Lung (tissue), 11 donors: ENCODE measurements at regions not wholly inside any gene's neighbourhood (a gene's known extent, or its start where the extent isn't known, plus 50 kb on each side); places are given as distances from the start of the nearest gene placed in this dataset.

Experiments used
- ATAC-seq: fragments of 200-7000 bp; cut with Tn5 transposase; one replicate; pipeline ENCODE4 v1.9.1; 2020; ENCODE audit warnings: moderate number of reproducible peaks; ENCODE audit not compliant: insufficient read depth, low FRiP score
- DNase-seq, 3 donors: peaks; one replicate each; pipeline ENCODE4 v3.0.0-alpha.2; 2013 to 2017
- H3K27ac ChIP-seq, 2 donors: one replicate each; pipeline ENCODE4 v1.5.1; 2013; ENCODE audit warnings: mild to moderate bottlenecking in 2 of 2, moderate library complexity in 2 of 2, control low read depth in 1 of 2, inconsistent platforms in 1 of 2, low read depth in 1 of 2, low read length in 1 of 2
- H3K27me3 ChIP-seq, 3 donors: one replicate each; pipeline ENCODE4 v1.5.1; 2013; ENCODE audit warnings: low read length in 2 of 3; ENCODE audit not compliant: control insufficient read depth in 3 of 3, insufficient read depth in 3 of 3
- H3K36me3 ChIP-seq, 4 donors: one replicate each; pipeline ENCODE4 v1.5.1; 2013; ENCODE audit warnings: low read length in 4 of 4, mild to moderate bottlenecking in 1 of 4, moderate library complexity in 1 of 4; ENCODE audit not compliant: control insufficient read depth in 4 of 4, insufficient read depth in 4 of 4
- H3K4me1 ChIP-seq, 5 donors: one replicate each; pipeline ENCODE4 v1.5.1; 2013; ENCODE audit warnings: low read length in 5 of 5, mild to moderate bottlenecking in 2 of 5, moderate library complexity in 1 of 5; ENCODE audit not compliant: control insufficient read depth in 5 of 5, insufficient read depth in 5 of 5
- H3K4me3 ChIP-seq: one replicate; pipeline ENCODE4 v1.5.1; 2013; ENCODE audit warnings: mild to moderate bottlenecking, control low read depth, moderate library complexity
- H3K9ac ChIP-seq, 2 donors: one replicate each; pipeline ENCODE4 v1.5.1; 2013; ENCODE audit warnings: low read length in 2 of 2, control low read depth in 1 of 2; ENCODE audit not compliant: insufficient read depth in 1 of 2
- H3K9me3 ChIP-seq, 4 donors: one replicate each; pipeline ENCODE4 v1.5.1; 2013; ENCODE audit warnings: low read length in 3 of 4, mild to moderate bottlenecking in 1 of 4, moderate library complexity in 1 of 4; ENCODE audit not compliant: control insufficient read depth in 4 of 4, insufficient read depth in 3 of 4
- CTCF ChIP-seq: IDR thresholded peaks from 2 replicates; pipeline ENCODE4 v1.5.1; 2012; ENCODE audit warnings: mild to moderate bottlenecking; ENCODE audit errors: control extremely low read depth, extremely low read depth
- WGBS, 2 donors: extraction: QIAGEN DNeasy Blood & Tissue Kit; methylation state at CpG; one replicate each; pipeline ENCODE4 v1.1.7; 2013; 5-methylcytosine and 5-hydroxymethylcytosine counted together
- donor health status: control.
- donor health status: control.
- donor health status: Bipolar disorder and iron deficiency.
- donor health status: healthy.
- donor health status: DM: yes; HTN: yes; CAD: no.

- DNase-seq = peak; percentile 70 to 94 (median 90)
- peak overlapping the region in 1 of 2 donors; percentile 4 for H3K27ac ChIP-seq
These were observed 169.9 kb upstream of the TSC22D2 start for GRCh38 chr3:150238048-150238802.

GRCh38 chr3:150237490-150237889 is 170.6 kb upstream of the TSC22D2 start:
- Histone ChIP-seq H3K9ac (no peak overlapping the region), H3K9me3 (no peaks in the 10 kb centered on the region), H3K4me3 (no peak overlapping the region), H3K36me3 (no peaks in the 10 kb centered on the region), H3K27ac (no peak overlapping the region), H3K27me3 (no peaks in the 10 kb centered on the region), H3K4me1 (peaks cover 4 to 66% (median 24%) of the 10 kb centered on the region in 5 donors)
- no peak for DNase-seq
- no peak for TF ChIP-seq CTCF
- 68 to 69% methylated on average over 3 of the region's 3 CpGs for WGBS, 2 donors
- ATAC-seq = no peak

More at GRCh38 chr3:150238048-150238802, 169.9 kb upstream of the TSC22D2 start:
- no peaks in the 10 kb centered on the region for H3K27me3 ChIP-seq
- no peak overlapping the region for H3K9ac ChIP-seq
- H3K36me3 ChIP-seq = no peaks in the 10 kb centered on the region
- 74 to 86% methylated on average over 9 of the region's 9 CpGs for WGBS, 2 donors
- H3K9me3 ChIP-seq = no peaks in the 10 kb centered on the region
- peaks cover 4 to 63% (median 26%) of the 10 kb centered on the region in 5 donors for H3K4me1 ChIP-seq
- TF ChIP-seq CTCF = no peak
- ATAC-seq = no peak
- no peak overlapping the region for H3K4me3 ChIP-seq

GRCh38 chr3:150236316-150237082 is 171.6 kb upstream of the TSC22D2 start:
- DNase-seq (no peak), ATAC-seq (no peak)
- Histone ChIP-seq H3K9me3 (no peaks in the 10 kb centered on the region), H3K4me3 (no peak overlapping the region), H3K4me1 (peaks cover 4 to 69% (median 18%) of the 10 kb centered on the region in 5 donors), H3K36me3 (no peaks in the 10 kb centered on the region), H3K27ac (peak overlapping the region in 1 of 2 donors; percentile 33), H3K27me3 (no peaks in the 10 kb centered on the region), H3K9ac (no peak overlapping the region)
- 61 to 72% methylated on average over 7 of the region's 7 CpGs for WGBS, 2 donors
- no peak for TF ChIP-seq CTCF
